Spleen (tissue), 11 donors: ENCODE measurements at regions not wholly inside any gene's neighbourhood (a gene's known extent, or its start where the extent isn't known, plus 50 kb on each side); places are given as distances from the start of the nearest gene placed in this dataset.

Experiments used
- DNase-seq: peaks from one replicate; pipeline ENCODE4 v3.0.0-alpha.2; 2020
- H3K27ac ChIP-seq, 8 donors: fragments of 200-600 bp; sonication (generic) in 7 of 8; 1 replicate in 4 of 8; 2 replicates in 4 of 8; pipeline versions ENCODE4 v1.5.0 to v1.8.0; 2016 to 2021; ENCODE audit warnings: inconsistent platforms in 4 of 8, mild to moderate bottlenecking in 4 of 8, moderate library complexity in 1 of 8
- H3K27me3 ChIP-seq, 7 donors: fragments of 200-600 bp; sonication (generic) in 6 of 7; replicated peaks in 1 of 7; 1 replicate in 4 of 7; 2 replicates in 3 of 7; pipeline versions ENCODE4 v1.5.0 to v1.8.0; 2016 to 2021; ENCODE audit warnings: inconsistent platforms in 3 of 7, mild to moderate bottlenecking in 1 of 7
- H3K36me3 ChIP-seq, 6 donors: fragments of 200-600 bp; sonication (generic) in 5 of 6; 1 replicate in 4 of 6; 2 replicates in 2 of 6; pipeline versions ENCODE4 v1.5.0 to v1.8.0; 2016 to 2021; ENCODE audit warnings: inconsistent platforms in 2 of 6
- H3K4me1 ChIP-seq, 6 donors: fragments of 200-600 bp; sonication (generic) in 5 of 6; 1 replicate in 3 of 6; 2 replicates in 3 of 6; pipeline versions ENCODE4 v1.5.0 to v1.8.0; 2016 to 2021; ENCODE audit warnings: inconsistent platforms in 3 of 6
- H3K4me3 ChIP-seq, 8 donors: fragments of 200-600 bp; sonication (generic) in 7 of 8; 1 replicate in 4 of 8; 2 replicates in 4 of 8; pipeline versions ENCODE4 v1.5.0 to v1.8.0; 2016 to 2021; ENCODE audit warnings: inconsistent platforms in 4 of 8, mild to moderate bottlenecking in 4 of 8, moderate library complexity in 2 of 8
- H3K9me3 ChIP-seq, 8 donors: fragments of 200-600 bp; sonication (generic) in 7 of 8; 1 replicate in 4 of 8; 2 replicates in 4 of 8; pipeline versions ENCODE4 v1.5.0 to v1.8.0; 2016 to 2021; ENCODE audit warnings: inconsistent platforms in 4 of 8
- POLR2A ChIP-seq, 3 donors: fragments of 450-650 bp; IDR thresholded peaks; one replicate each; pipeline ENCODE4 v1.5.1; 2017; ENCODE audit warnings: antibody characterized with exemption in 3 of 3, mild to moderate bottlenecking in 1 of 3
- POLR2AphosphoS5 ChIP-seq, 3 donors: sonication (generic); formaldehyde crosslinking; IDR thresholded peaks; one replicate each; pipeline ENCODE4 v1.5.1; 2017; ENCODE audit warnings: antibody characterized with exemption in 3 of 3
- WGBS, 5 donors: extraction: QIAGEN DNeasy Blood & Tissue Kit in 3 of 5; methylation state at CpG; one replicate each; pipeline versions ENCODE4 v1.1.5 to v1.1.7; 2013 to 2018; 5-methylcytosine and 5-hydroxymethylcytosine counted together
- intact Hi-C: fragments of 100-400 bp; cut with DNase I; formaldehyde crosslinking; loops from one replicate; pipeline ENCODE4 v1.15.0; 2023; ENCODE audit warnings: low total_unique reads
- TF ChIP-seq, protein P1 (sequence below), 11 experiments: fragments of 200-600 bp in 7 of 11; fragments of 450-650 bp in 4 of 11; sonication (generic) in 4 of 11; IDR thresholded peaks in 8 of 11; conservative IDR thresholded peaks in 3 of 11; 1 replicate in 7 of 11; 2 replicates in 4 of 11; pipeline versions ENCODE4 v1.4.0 to v1.8.0; 2016 to 2021; ENCODE audit warnings: antibody characterized with exemption in 11 of 11, inconsistent platforms in 4 of 11, mild to moderate bottlenecking in 1 of 11
- donor health status: healthy with polysubstance abuse.
- donor health status: DM: no; HTN: no; CAD: no; lungs with moderate emphysema.
- donor health status: DM: no; HTN: no; CAD: no.
- donor health status: Bipolar disorder and iron deficiency.
- donor health status: healthy.
- donor health status: DM: no; HTN: no; CAD: no.
- donor health status: DM: yes; HTN: yes; CAD: no.

DNA sequence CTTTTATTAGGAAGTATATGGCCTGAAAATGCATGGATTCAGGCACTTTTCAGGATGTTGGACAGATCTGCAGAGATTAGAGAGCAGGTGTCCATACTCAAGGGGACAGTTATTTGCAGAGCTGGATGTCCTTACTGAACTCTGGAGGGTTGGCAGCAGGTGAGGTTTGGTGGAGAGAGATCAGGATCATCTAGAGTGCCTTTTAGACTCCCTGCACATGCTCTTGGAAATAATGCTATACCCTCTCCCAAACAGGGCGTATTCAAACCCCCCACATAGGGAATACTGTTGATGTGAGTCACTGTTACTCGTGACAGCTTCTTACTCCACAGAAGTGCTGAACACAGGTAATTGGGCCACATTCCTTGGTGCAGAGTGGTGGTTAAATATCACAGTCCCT lies 725.7 kb upstream of the SGCG start:
- no peak for DNase-seq
- Histone ChIP-seq H3K27me3 (no peaks in the 10 kb centered on the region), H3K4me1 (no peaks in the 10 kb centered on the region), H3K4me3 (no peak overlapping the region), H3K9me3 (peaks cover 0 to 3% (median 0%) of the 10 kb centered on the region in 8 donors), H3K27ac (no peak overlapping the region), H3K36me3 (no peaks in the 10 kb centered on the region)
- intact Hi-C loops: no loop called here
- TF ChIP-seq, protein P1, sequence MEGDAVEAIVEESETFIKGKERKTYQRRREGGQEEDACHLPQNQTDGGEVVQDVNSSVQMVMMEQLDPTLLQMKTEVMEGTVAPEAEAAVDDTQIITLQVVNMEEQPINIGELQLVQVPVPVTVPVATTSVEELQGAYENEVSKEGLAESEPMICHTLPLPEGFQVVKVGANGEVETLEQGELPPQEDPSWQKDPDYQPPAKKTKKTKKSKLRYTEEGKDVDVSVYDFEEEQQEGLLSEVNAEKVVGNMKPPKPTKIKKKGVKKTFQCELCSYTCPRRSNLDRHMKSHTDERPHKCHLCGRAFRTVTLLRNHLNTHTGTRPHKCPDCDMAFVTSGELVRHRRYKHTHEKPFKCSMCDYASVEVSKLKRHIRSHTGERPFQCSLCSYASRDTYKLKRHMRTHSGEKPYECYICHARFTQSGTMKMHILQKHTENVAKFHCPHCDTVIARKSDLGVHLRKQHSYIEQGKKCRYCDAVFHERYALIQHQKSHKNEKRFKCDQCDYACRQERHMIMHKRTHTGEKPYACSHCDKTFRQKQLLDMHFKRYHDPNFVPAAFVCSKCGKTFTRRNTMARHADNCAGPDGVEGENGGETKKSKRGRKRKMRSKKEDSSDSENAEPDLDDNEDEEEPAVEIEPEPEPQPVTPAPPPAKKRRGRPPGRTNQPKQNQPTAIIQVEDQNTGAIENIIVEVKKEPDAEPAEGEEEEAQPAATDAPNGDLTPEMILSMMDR (IDR thresholded peaks at IDR 0.05 in 8 of 11, conservative IDR thresholded peaks at IDR 0.05 in 3 of 11): no peak
- TF ChIP-seq POLR2A (IDR thresholded peaks at IDR 0.05) (no peak), POLR2AphosphoS5 (IDR thresholded peaks at IDR 0.05) (no peak)
- 69 to 86% (median 77%) methylated on average over 1 to 2 of the region's 2 CpGs for WGBS, 5 donors

DNA sequence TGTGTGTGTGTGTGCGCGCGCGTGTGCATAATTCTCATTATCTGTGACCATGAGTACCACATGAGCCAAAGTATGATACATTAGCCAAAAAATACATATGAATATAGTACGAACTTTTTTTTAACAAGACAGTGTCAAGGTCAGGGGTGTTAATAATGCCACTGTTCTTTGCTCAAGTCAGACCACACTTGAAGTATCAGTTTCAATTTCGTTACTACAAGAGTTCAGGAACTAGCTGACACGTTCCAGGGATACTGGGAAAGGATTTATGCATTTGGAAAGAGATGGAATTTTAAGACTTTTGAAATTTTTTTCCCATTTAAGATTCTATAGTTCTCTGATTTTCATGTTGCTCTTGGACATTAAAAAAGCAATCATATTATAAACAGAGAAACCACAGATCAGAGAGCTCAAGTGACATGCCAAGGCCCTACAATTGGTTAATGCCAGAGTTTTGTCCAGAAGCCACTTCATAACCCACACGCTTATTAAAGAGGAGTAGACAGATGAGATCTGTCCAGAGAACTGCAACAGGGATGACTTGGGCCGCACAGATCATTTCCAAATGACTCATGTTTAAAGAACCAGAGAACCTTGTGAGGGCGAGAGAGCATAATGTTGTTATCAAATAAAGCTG lies 718.8 kb upstream of the SGCG start:
- Histone ChIP-seq H3K36me3 (no peaks in the 10 kb centered on the region), H3K4me3 (no peak overlapping the region), H3K27ac (peak overlapping the region in 1 of 8 donors; percentile 32), H3K4me1 (peaks cover 0 to 5% (median 0%) of the 10 kb centered on the region in 6 donors), H3K27me3 (no peaks in the 10 kb centered on the region), H3K9me3 (peaks cover 0 to 4% (median 0%) of the 10 kb centered on the region in 8 donors)
- WGBS, 5 donors: 61 to 67% (median 65%) methylated on average over 10 of the region's 10 CpGs
- DNase-seq: no peak
- intact Hi-C loops: no loop called here
- TF ChIP-seq POLR2AphosphoS5 (IDR thresholded peaks at IDR 0.05): no peak
- TF ChIP-seq, protein P1 (IDR thresholded peaks at IDR 0.05 in 8 of 11, conservative IDR thresholded peaks at IDR 0.05 in 3 of 11): no peak
- TF ChIP-seq POLR2A (IDR thresholded peaks at IDR 0.05): no peak

DNA sequence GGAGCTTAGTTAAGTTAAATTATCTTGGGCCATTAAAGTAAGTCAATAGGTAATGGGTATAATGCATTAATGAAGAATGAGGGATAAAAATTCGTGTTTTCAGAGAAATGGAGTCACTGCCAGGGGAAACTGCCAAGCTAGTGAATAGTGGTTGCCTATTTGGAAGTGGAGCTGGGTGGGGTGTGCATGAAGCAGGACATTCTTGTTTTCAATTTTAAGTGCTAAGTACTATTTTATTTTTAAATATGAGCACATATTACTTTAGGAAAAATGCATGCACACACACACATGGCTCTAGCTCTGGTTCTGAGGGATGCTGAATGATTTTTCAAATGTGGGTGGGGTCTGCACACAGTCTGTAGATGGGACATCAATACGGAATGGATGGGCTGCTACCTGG lies 717.7 kb upstream of the SGCG start:
- Histone ChIP-seq H3K9me3 (peaks cover 0 to 4% (median 0%) of the 10 kb centered on the region in 8 donors), H3K36me3 (no peaks in the 10 kb centered on the region), H3K4me1 (peaks cover 0 to 5% (median 0%) of the 10 kb centered on the region in 6 donors), H3K27ac (no peak overlapping the region), H3K27me3 (no peaks in the 10 kb centered on the region), H3K4me3 (no peak overlapping the region)
- no peak for DNase-seq
- WGBS, 5 donors: 47 to 66% (median 57%) methylated on average over 2 of the region's 2 CpGs
- intact Hi-C loops: no loop called here
- TF ChIP-seq POLR2A (IDR thresholded peaks at IDR 0.05): no peak
- no peak for TF ChIP-seq POLR2AphosphoS5 (IDR thresholded peaks at IDR 0.05)
- TF ChIP-seq, protein P1 (IDR thresholded peaks at IDR 0.05 in 8 of 11, conservative IDR thresholded peaks at IDR 0.05 in 3 of 11): no peak

DNA sequence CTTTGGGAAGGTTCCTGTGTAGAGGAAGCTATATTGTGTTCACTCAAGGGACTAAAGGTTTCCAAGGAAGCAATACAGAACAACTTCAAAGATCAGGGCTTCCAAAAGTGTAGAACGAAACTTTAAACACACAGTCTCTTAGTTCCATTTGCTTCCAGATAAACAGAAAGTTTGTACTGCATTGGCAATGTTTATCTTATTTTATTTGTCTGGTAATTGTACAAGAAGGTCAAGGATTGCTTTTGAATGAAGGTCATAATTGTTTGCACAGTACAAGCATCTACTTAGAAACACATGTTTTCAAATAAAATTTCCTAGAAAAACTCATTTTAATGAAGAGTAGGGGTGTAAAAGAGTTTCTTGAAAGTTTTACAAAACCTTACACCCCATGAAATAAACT lies 712.7 kb upstream of the SGCG start:
- H3K27me3 ChIP-seq: no peaks in the 10 kb centered on the region
- no peak for DNase-seq
- TF ChIP-seq, protein P1 (IDR thresholded peaks at IDR 0.05 in 8 of 11, conservative IDR thresholded peaks at IDR 0.05 in 3 of 11): no peak
- no peaks in the 10 kb centered on the region for H3K36me3 ChIP-seq
- intact Hi-C loops: no loop called here
- no peak overlapping the region for H3K27ac ChIP-seq
- 43 to 57% (median 49%) methylated on average over 1 of the region's 1 CpG for WGBS, 5 donors
- no peak overlapping the region for H3K4me3 ChIP-seq
- no peaks in the 10 kb centered on the region for H3K4me1 ChIP-seq
- H3K9me3 ChIP-seq: peaks cover 0 to 4% (median 0%) of the 10 kb centered on the region in 8 donors
